ENCODE measurements at regions not wholly inside any gene's neighbourhood (a gene's known extent, or its start where the extent isn't known, plus 50 kb on each side); places are given as distances from the start of the nearest gene placed in this dataset.

DNA sequence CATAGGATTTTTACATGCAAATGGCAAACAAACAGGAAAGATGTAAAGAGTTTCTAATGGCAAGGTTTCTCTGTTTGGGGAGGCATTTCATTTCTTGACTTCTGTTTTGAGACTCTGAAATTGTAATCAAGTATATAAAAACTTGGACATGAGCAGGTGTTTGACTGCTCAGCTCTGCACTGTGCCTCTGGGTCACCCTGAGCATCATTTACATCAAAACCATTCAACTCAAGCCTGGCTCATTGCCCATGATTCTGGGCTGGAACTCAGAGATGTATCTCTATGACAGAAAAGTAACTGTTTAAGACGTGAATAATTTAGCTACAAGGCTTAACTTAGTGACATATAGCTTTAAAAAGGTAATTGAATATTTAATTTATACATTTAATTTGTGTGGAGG is 1402.4 kb upstream of the NUDT12 start:
- TF ChIP-seq EZH2 (IDR thresholded peaks at IDR 0.05; ENCODE audit: insufficient read depth, low read length): no peak
- TF ChIP-seq, protein P1, sequence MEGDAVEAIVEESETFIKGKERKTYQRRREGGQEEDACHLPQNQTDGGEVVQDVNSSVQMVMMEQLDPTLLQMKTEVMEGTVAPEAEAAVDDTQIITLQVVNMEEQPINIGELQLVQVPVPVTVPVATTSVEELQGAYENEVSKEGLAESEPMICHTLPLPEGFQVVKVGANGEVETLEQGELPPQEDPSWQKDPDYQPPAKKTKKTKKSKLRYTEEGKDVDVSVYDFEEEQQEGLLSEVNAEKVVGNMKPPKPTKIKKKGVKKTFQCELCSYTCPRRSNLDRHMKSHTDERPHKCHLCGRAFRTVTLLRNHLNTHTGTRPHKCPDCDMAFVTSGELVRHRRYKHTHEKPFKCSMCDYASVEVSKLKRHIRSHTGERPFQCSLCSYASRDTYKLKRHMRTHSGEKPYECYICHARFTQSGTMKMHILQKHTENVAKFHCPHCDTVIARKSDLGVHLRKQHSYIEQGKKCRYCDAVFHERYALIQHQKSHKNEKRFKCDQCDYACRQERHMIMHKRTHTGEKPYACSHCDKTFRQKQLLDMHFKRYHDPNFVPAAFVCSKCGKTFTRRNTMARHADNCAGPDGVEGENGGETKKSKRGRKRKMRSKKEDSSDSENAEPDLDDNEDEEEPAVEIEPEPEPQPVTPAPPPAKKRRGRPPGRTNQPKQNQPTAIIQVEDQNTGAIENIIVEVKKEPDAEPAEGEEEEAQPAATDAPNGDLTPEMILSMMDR (IDR thresholded peaks at IDR 0.05; ENCODE audit: insufficient read depth, low read depth, low read length): no peak

Measured in astrocyte (in vitro differentiated cells and primary cell).